ENCODE measurements at regions not wholly inside any gene's neighbourhood (a gene's known extent, or its start where the extent isn't known, plus 50 kb on each side); places are given as distances from the start of the nearest gene placed in this dataset.

DNA sequence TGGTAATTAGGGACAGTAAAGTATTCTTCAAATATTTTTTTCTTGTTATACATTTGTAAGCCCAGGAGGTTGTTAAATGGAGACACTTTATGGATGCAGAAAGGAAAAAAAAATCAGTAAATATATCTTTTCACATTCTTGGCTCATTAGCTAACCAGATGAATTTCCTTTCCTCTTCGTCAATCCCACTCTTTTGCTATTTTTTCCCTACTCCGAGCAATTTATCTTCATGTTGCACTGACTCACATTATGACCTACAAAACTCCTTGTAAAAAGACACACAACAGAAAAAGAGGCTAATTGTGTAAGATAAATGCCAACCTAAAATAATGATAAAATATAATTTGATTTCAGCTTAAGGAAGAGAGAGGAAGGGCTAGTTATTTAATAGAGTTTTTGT lies 472.9 kb upstream of the ZNF337 start:
- H3K4me3 ChIP-seq (ENCODE audit: low read depth in 1 of 3, low read length in 3 of 3), result no peak overlapping the region
- no peaks in the 10 kb centered on the region for H3K4me1 ChIP-seq (ENCODE audit: control insufficient read depth in 4 of 4, insufficient read depth in 4 of 4, low read length in 3 of 4)
- 76% methylated on average over 2 of the region's 2 CpGs for WGBS
- H3K27ac ChIP-seq (ENCODE audit: low read depth in 1 of 2, low read length in 2 of 2), result no peak overlapping the region
- no peak for TF ChIP-seq TAF1 (conservative IDR thresholded peaks at IDR 0.05)
- no peak for TF ChIP-seq JUND (IDR thresholded peaks at IDR 0.05)
- no peak for TF ChIP-seq YY1 (IDR thresholded peaks at IDR 0.05)
- no peak for TF ChIP-seq HNF4G (IDR thresholded peaks at IDR 0.05)
- TF ChIP-seq HNF4A (conservative IDR thresholded peaks at IDR 0.05), result no peak
- TF ChIP-seq FOXA1 (IDR thresholded peaks at IDR 0.05), result no peak
- no peak for TF ChIP-seq EGR1 (IDR thresholded peaks at IDR 0.05; ENCODE audit: low read depth in 2 of 2)
- TF ChIP-seq, protein P1, sequence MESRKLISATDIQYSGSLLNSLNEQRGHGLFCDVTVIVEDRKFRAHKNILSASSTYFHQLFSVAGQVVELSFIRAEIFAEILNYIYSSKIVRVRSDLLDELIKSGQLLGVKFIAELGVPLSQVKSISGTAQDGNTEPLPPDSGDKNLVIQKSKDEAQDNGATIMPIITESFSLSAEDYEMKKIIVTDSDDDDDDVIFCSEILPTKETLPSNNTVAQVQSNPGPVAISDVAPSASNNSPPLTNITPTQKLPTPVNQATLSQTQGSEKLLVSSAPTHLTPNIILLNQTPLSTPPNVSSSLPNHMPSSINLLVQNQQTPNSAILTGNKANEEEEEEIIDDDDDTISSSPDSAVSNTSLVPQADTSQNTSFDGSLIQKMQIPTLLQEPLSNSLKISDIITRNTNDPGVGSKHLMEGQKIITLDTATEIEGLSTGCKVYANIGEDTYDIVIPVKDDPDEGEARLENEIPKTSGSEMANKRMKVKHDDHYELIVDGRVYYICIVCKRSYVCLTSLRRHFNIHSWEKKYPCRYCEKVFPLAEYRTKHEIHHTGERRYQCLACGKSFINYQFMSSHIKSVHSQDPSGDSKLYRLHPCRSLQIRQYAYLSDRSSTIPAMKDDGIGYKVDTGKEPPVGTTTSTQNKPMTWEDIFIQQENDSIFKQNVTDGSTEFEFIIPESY (IDR thresholded peaks at IDR 0.05), result no peak
- no peak for TF ChIP-seq NR2F2 (IDR thresholded peaks at IDR 0.05)
- TF ChIP-seq SP1 (IDR thresholded peaks at IDR 0.05), result no peak
- TF ChIP-seq RXRA (IDR thresholded peaks at IDR 0.05), result no peak
- TF ChIP-seq, protein P2, sequence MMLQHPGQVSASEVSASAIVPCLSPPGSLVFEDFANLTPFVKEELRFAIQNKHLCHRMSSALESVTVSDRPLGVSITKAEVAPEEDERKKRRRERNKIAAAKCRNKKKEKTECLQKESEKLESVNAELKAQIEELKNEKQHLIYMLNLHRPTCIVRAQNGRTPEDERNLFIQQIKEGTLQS (IDR thresholded peaks at IDR 0.05), result no peak
- no peak for TF ChIP-seq FOXA2 (IDR thresholded peaks at IDR 0.05)
- TF ChIP-seq, protein P3, sequence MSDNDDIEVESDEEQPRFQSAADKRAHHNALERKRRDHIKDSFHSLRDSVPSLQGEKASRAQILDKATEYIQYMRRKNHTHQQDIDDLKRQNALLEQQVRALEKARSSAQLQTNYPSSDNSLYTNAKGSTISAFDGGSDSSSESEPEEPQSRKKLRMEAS (IDR thresholded peaks at IDR 0.05), result no peak
- TF ChIP-seq, protein P4, sequence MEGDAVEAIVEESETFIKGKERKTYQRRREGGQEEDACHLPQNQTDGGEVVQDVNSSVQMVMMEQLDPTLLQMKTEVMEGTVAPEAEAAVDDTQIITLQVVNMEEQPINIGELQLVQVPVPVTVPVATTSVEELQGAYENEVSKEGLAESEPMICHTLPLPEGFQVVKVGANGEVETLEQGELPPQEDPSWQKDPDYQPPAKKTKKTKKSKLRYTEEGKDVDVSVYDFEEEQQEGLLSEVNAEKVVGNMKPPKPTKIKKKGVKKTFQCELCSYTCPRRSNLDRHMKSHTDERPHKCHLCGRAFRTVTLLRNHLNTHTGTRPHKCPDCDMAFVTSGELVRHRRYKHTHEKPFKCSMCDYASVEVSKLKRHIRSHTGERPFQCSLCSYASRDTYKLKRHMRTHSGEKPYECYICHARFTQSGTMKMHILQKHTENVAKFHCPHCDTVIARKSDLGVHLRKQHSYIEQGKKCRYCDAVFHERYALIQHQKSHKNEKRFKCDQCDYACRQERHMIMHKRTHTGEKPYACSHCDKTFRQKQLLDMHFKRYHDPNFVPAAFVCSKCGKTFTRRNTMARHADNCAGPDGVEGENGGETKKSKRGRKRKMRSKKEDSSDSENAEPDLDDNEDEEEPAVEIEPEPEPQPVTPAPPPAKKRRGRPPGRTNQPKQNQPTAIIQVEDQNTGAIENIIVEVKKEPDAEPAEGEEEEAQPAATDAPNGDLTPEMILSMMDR (IDR thresholded peaks at IDR 0.05; ENCODE audit: low read depth, low read length, missing input control), result no peak
- TF ChIP-seq RAD21 (IDR thresholded peaks at IDR 0.05), result no peak
- no peak for TF ChIP-seq GABPA (IDR thresholded peaks at IDR 0.05 in 1 of 2, conservative IDR thresholded peaks at IDR 0.05 in 1 of 2)
- TF ChIP-seq, protein P5, sequence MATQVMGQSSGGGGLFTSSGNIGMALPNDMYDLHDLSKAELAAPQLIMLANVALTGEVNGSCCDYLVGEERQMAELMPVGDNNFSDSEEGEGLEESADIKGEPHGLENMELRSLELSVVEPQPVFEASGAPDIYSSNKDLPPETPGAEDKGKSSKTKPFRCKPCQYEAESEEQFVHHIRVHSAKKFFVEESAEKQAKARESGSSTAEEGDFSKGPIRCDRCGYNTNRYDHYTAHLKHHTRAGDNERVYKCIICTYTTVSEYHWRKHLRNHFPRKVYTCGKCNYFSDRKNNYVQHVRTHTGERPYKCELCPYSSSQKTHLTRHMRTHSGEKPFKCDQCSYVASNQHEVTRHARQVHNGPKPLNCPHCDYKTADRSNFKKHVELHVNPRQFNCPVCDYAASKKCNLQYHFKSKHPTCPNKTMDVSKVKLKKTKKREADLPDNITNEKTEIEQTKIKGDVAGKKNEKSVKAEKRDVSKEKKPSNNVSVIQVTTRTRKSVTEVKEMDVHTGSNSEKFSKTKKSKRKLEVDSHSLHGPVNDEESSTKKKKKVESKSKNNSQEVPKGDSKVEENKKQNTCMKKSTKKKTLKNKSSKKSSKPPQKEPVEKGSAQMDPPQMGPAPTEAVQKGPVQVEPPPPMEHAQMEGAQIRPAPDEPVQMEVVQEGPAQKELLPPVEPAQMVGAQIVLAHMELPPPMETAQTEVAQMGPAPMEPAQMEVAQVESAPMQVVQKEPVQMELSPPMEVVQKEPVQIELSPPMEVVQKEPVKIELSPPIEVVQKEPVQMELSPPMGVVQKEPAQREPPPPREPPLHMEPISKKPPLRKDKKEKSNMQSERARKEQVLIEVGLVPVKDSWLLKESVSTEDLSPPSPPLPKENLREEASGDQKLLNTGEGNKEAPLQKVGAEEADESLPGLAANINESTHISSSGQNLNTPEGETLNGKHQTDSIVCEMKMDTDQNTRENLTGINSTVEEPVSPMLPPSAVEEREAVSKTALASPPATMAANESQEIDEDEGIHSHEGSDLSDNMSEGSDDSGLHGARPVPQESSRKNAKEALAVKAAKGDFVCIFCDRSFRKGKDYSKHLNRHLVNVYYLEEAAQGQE (IDR thresholded peaks at IDR 0.05), result no peak
- no peaks in the 10 kb centered on the region for H3K27me3 ChIP-seq (ENCODE audit: control insufficient read depth in 4 of 4, insufficient read depth in 4 of 4, low read length in 3 of 4)
- no peaks in the 10 kb centered on the region for H3K36me3 ChIP-seq (ENCODE audit: control insufficient read depth in 4 of 4, insufficient read depth in 3 of 4, low read depth in 1 of 4, low read length in 3 of 4)
- H3K9me3 ChIP-seq (ENCODE audit: control insufficient read depth in 4 of 4, low read length in 3 of 4), result no peaks in the 10 kb centered on the region
- no peak overlapping the region for H3K9ac ChIP-seq (ENCODE audit: low read depth in 1 of 2, low read length in 2 of 2)
- DNase-seq (ENCODE audit: low spot score), result no peak
